Heart left ventricle (tissue), 16 donors: ENCODE measurements at regions not wholly inside any gene's neighbourhood (a gene's known extent, or its start where the extent isn't known, plus 50 kb on each side); places are given as distances from the start of the nearest gene placed in this dataset.

ENCODE experiments used
- ATAC-seq, 4 donors: fragments of 200-7000 bp; cut with Tn5 transposase; one replicate each; pipeline ENCODE4 v1.9.1; 2020 to 2022; ENCODE audit warnings: moderate library complexity in 4 of 4, mild to moderate bottlenecking in 3 of 4, moderate number of reproducible peaks in 1 of 4
- DNase-seq, 5 donors: peaks; one replicate each; pipeline ENCODE4 v3.0.0-alpha.2; 2020
- H3K27ac ChIP-seq, 12 donors: fragments of 200-600 bp; sonication (generic) in 4 of 12; one replicate each; pipeline versions ENCODE4 v1.5.0 to v1.8.0; 2016 to 2022; ENCODE audit warnings: mild to moderate bottlenecking in 2 of 12
- H3K27me3 ChIP-seq, 9 donors: fragments of 200-600 bp; sonication (generic) in 2 of 9; one replicate each; pipeline versions ENCODE4 v1.5.1 to v1.8.0; 2016 to 2022; ENCODE audit warnings: mild to moderate bottlenecking in 3 of 9
- H3K36me3 ChIP-seq, 9 donors: fragments of 200-600 bp; sonication (generic) in 2 of 9; one replicate each; pipeline versions ENCODE4 v1.5.0 to v1.8.0; 2018 to 2022; ENCODE audit warnings: mild to moderate bottlenecking in 2 of 9
- H3K4me1 ChIP-seq, 12 donors: fragments of 200-600 bp; sonication (generic) in 4 of 12; one replicate each; pipeline versions ENCODE4 v1.5.0 to v1.8.0; 2016 to 2022; ENCODE audit warnings: mild to moderate bottlenecking in 3 of 12
- H3K4me3 ChIP-seq, 12 donors: fragments of 200-600 bp; sonication (generic) in 4 of 12; one replicate each; pipeline versions ENCODE4 v1.5.0 to v1.8.0; 2017 to 2022; ENCODE audit warnings: mild to moderate bottlenecking in 9 of 12, moderate library complexity in 4 of 12
- H3K9me3 ChIP-seq, 12 donors: fragments of 200-600 bp; sonication (generic) in 4 of 12; one replicate each; pipeline versions ENCODE4 v1.5.0 to v1.8.0; 2016 to 2022; ENCODE audit warnings: mild to moderate bottlenecking in 1 of 12
- CTCF ChIP-seq, 12 donors: fragments of 200-600 bp; sonication (generic) in 4 of 12; IDR thresholded peaks; one replicate each; pipeline versions ENCODE4 v1.5.0 to v1.8.0; 2018 to 2022; ENCODE audit warnings: antibody characterized with exemption in 12 of 12, mild to moderate bottlenecking in 5 of 12
- POLR2A ChIP-seq, 2 donors: fragments of 450-650 bp; IDR thresholded peaks; one replicate each; pipeline ENCODE4 v1.6.1; 2017; ENCODE audit warnings: antibody characterized with exemption in 2 of 2, mild to moderate bottlenecking in 2 of 2, moderate library complexity in 2 of 2
- WGBS, 4 donors: extraction: QIAGEN DNeasy Blood & Tissue Kit in 2 of 4; methylation state at CpG; one replicate each; pipeline versions ENCODE4 v1.1.5 to v1.1.7; 2013 to 2018; 5-methylcytosine and 5-hydroxymethylcytosine counted together
- intact Hi-C, 10 donors: fragments of 100-400 bp; cut with DNase I; formaldehyde crosslinking; loops; one replicate each; pipeline versions ENCODE4 v1.11.1 to v1.14.2; 2022
- donor health status: ischemic (EF 13 %, LVEDD 7.1; RV severe dilation, severe dysfunction).
- donor health status: healthy with polysubstance abuse.
- donor health status: DM: no; HTN: yes; CAD: no.
- donor health status: DM: no; HTN: no; CAD: no.
- donor health status: ischemic (EF 25% LVEDD 6.9; RV normal size, moderate dysfunction).
- donor health status: ischemic (EF 25% LVEDD 5.7; RV mildly dilated, moderate dysfunction).
- donor health status: healthy.
- donor health status: DM: yes; HTN: yes; CAD: no.
- donor health status: ischemic (EF 35%, LVEDD 5.7; RV mildly dilated, moderate dysfunction).
- donor health status: nonischemic (EF 11% LVEDD 7.7; RV severe dilation, severe dysfunction).
- donor health status: DM: yes; HTN: yes; CAD: no.
- donor health status: PGD.
- donor health status: ischemic (EF 29% LVEDD 5.4; RV normal size, mild dysfunction).
- donor health status: nonischemic (EF 23%, LVEDD 6.1; RV moderate dilation, normal function).

DNA sequence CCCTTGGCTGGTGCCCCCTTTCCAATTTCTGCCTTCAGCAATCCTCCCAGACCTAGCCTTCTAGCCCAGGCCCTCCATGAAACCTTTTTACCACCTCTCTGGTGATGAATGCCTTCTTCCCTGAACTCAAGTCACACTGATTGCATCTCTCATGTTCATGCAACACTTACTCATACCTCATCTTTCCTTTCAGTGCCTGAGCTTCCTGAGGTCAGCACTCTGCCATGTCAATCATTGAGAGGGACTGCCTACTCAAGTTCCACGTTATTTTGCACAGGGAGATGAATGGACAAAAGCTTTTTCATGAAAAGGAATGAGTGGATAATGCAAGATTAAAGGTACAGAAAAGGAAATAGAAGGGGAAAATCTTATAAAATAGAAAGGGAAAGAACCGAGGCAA, 60.1 kb upstream of the PLEKHG1 start:
- TF ChIP-seq POLR2A (IDR thresholded peaks at IDR 0.05) (no peak), CTCF (IDR thresholded peaks at IDR 0.05) (no peak)
- H3K4me1 ChIP-seq, result peaks cover 0 to 27% (median 12%) of the 10 kb centered on the region in 12 donors
- intact Hi-C loops, result loop anchor here in 1 of 10 donors (5.0 kb wide), 1 partner anchor 112 kb away; no protein-coding TSS in a partner anchor
- H3K27ac ChIP-seq, result no peak overlapping the region
- H3K27me3 ChIP-seq, result no peaks in the 10 kb centered on the region
- no peak for ATAC-seq
- H3K4me3 ChIP-seq, result no peak overlapping the region
- DNase-seq, result no peak
- 78 to 87% (median 83%) methylated on average over 2 of the region's 2 CpGs for WGBS, 4 donors
- no peaks in the 10 kb centered on the region for H3K9me3 ChIP-seq
- no peaks in the 10 kb centered on the region for H3K36me3 ChIP-seq

- Histone ChIP-seq H3K27ac (no peak overlapping the region), H3K4me1 (peaks cover 0 to 29% (median 17%) of the 10 kb centered on the region in 12 donors), H3K4me3 (no peak overlapping the region), H3K27me3 (no peaks in the 10 kb centered on the region), H3K9me3 (no peaks in the 10 kb centered on the region), H3K36me3 (no peaks in the 10 kb centered on the region)
- DNase-seq (no peak), ATAC-seq (no peak)
- WGBS, 4 donors, result 54 to 71% (median 64%) methylated on average over 2 of the region's 2 CpGs
- intact Hi-C loops, result no loop called here
- TF ChIP-seq POLR2A (IDR thresholded peaks at IDR 0.05) (no peak), CTCF (IDR thresholded peaks at IDR 0.05) (no peak)
Measured at GRCh38 chr6:150541576-150541975, 58.1 kb upstream of the PLEKHG1 start.

- intact Hi-C loops, result no loop called here
- H3K9me3 ChIP-seq, result no peaks in the 10 kb centered on the region
- H3K4me1 ChIP-seq, result peaks cover 3 to 29% (median 19%) of the 10 kb centered on the region in 12 donors
- no peaks in the 10 kb centered on the region for H3K27me3 ChIP-seq
- no peak overlapping the region for H3K27ac ChIP-seq
- no peaks in the 10 kb centered on the region for H3K36me3 ChIP-seq
- DNase-seq (no peak), ATAC-seq (no peak)
- H3K4me3 ChIP-seq, result no peak overlapping the region
- no peak for TF ChIP-seq POLR2A (IDR thresholded peaks at IDR 0.05)
- no peak for TF ChIP-seq CTCF (IDR thresholded peaks at IDR 0.05)
Measured at GRCh38 chr6:150543178-150543577, 56.5 kb upstream of the PLEKHG1 start.

DNA sequence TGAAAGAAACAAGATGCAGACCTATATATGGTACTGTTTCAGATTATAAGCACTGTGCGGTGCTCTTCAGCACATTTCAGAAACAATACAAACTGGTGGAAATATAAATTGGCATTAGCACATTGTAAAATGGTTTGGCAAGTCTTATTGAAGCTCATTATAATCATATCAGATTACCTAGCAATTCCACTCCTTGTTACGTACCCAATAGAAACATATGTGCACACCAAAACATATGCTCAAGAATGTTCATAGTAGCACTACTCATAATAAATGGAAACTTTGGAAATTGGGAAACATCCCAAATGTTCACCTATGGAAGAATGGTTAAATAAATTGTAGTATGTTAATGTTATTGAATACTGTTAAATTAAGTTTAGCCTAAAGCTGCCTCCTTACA, 54.9 kb upstream of the PLEKHG1 start:
- intact Hi-C loops, result no loop called here
- no peak for DNase-seq
- no peak overlapping the region for H3K4me3 ChIP-seq
- H3K4me1 ChIP-seq, result peaks cover 3 to 22% (median 16%) of the 10 kb centered on the region in 12 donors
- TF ChIP-seq CTCF (IDR thresholded peaks at IDR 0.05) (no peak), POLR2A (IDR thresholded peaks at IDR 0.05) (no peak)
- H3K27me3 ChIP-seq, result no peaks in the 10 kb centered on the region
- no peak for ATAC-seq
- no peaks in the 10 kb centered on the region for H3K36me3 ChIP-seq
- H3K9me3 ChIP-seq, result no peaks in the 10 kb centered on the region
- WGBS, 4 donors, result 98 to 99% (median 98%) methylated on average over 2 of the region's 2 CpGs
- no peak overlapping the region for H3K27ac ChIP-seq
